PC-3 (cell line): ENCODE measurements at regions not wholly inside any gene's neighbourhood (a gene's known extent, or its start where the extent isn't known, plus 50 kb on each side); places are given as distances from the start of the nearest gene placed in this dataset.

Source experiments
- ATAC-seq: fragments of 200-7000 bp; cut with Tn5 transposase; 2 replicates; pipeline ENCODE4 v1.9.1; 2020; ENCODE audit warnings: mild to moderate bottlenecking, moderate library complexity
- BruUV-seq: library from RNA; stranded (reverse); fragments of 400-500 nt; replicated peaks from 2 replicates; lab custom pipeline; 2021; lab: Mats Ljungman, UMichigan
- CTCF ChIA-PET: fragments of 300-600 bp; sonication (Branson Sonifier 250); formaldehyde crosslinking; loops from one replicate; lab custom pipeline; 2022; ENCODE audit warnings: antibody characterized with exemption; lab: Charles Lee
- POLR2A ChIA-PET: fragments of 300-600 bp; sonication (Branson Sonifier 250); formaldehyde crosslinking; loops from one replicate; lab custom pipeline; 2022; ENCODE audit warnings: antibody characterized with exemption; ENCODE audit not compliant: unreplicated experiment; lab: Charles Lee
- DNase-seq: peaks from one replicate; pipeline ENCODE4 v3.0.0-alpha.2; 2015
- H2AFZ ChIP-seq: fragments of 300-600 bp; sonication (generic); 2 replicates; pipeline ENCODE4 v1.6.0; 2016; ENCODE audit warnings: antibody characterized with exemption, low read length
- H3F3A ChIP-seq: fragments of 300-600 bp; sonication (generic); one replicate; pipeline ENCODE4 v1.6.0; 2017; ENCODE audit warnings: antibody characterized with exemption, low read length, control low read depth, mild to moderate bottlenecking; ENCODE audit not compliant: unreplicated experiment
- H3K27ac ChIP-seq: fragments of 300-600 bp; sonication (generic); 2 replicates; pipeline ENCODE4 v1.5.1; 2016; ENCODE audit warnings: mild to moderate bottlenecking, low read length
- H3K27me3 ChIP-seq: fragments of 300-600 bp; sonication (generic); 2 replicates; pipeline ENCODE4 v1.6.1; 2016; ENCODE audit warnings: low read length, mixed read lengths
- H3K36me3 ChIP-seq: fragments of 300-600 bp; sonication (generic); 2 replicates; pipeline ENCODE4 v1.6.1; 2016; ENCODE audit warnings: low read depth, mixed run types, low read length, mixed read lengths
- H3K4me1 ChIP-seq: fragments of 300-600 bp; sonication (generic); 2 replicates; pipeline ENCODE4 v1.5.1; 2016; ENCODE audit warnings: low read length; ENCODE audit not compliant: insufficient read depth
- H3K4me2 ChIP-seq: fragments of 300-600 bp; sonication (generic); 2 replicates; pipeline ENCODE4 v1.6.0; 2016; ENCODE audit warnings: low read length
- H3K4me3 ChIP-seq: fragments of 300-600 bp; sonication (generic); 2 replicates; pipeline ENCODE4 v1.5.1; 2016; ENCODE audit warnings: mild to moderate bottlenecking, low read length, mixed read lengths
- H3K79me2 ChIP-seq: fragments of 300-600 bp; sonication (generic); 2 replicates; pipeline ENCODE4 v1.6.1; 2017; ENCODE audit warnings: low read length, mixed read lengths
- H3K9ac ChIP-seq: fragments of 300-600 bp; sonication (generic); 2 replicates; pipeline ENCODE4 v1.6.0; 2016; ENCODE audit warnings: mild to moderate bottlenecking, low read length
- H3K9me2 ChIP-seq: fragments of 300-600 bp; sonication (generic); replicated peaks from 2 replicates; pipeline ENCODE4 v1.6.1; 2016; ENCODE audit warnings: mixed run types, low read length, mixed read lengths
- H3K9me3 ChIP-seq: fragments of 300-600 bp; sonication (generic); 2 replicates; pipeline ENCODE4 v1.6.1; 2016; ENCODE audit warnings: low read length, mixed read lengths
- H4K20me1 ChIP-seq: fragments of 300-600 bp; sonication (generic); 2 replicates; pipeline ENCODE4 v1.6.1; 2016; ENCODE audit warnings: low read length, mixed read lengths
- CTCF ChIP-seq: fragments of 300-600 bp; sonication (generic); conservative IDR thresholded peaks from 2 replicates; pipeline ENCODE4 v1.5.1; 2017; ENCODE audit warnings: antibody characterized with exemption, low read depth, mild to moderate bottlenecking, low read length
- EZH2 ChIP-seq: fragments of 300-600 bp; sonication (generic); IDR thresholded peaks from one replicate; pipeline ENCODE4 v1.6.1; 2017; ENCODE audit warnings: antibody characterized with exemption, mild to moderate bottlenecking, low read length; ENCODE audit not compliant: unreplicated experiment
- EZH2phosphoT487 ChIP-seq: fragments of 300-600 bp; sonication (generic); IDR thresholded peaks from 2 replicates; pipeline ENCODE4 v1.6.1; 2018; ENCODE audit warnings: mild to moderate bottlenecking, antibody characterized with exemption, low read length, borderline replicate concordance
- intact Hi-C: fragments of 100-400 bp; cut with micrococcal nuclease; formaldehyde crosslinking; loops from 2 replicates; pipeline ENCODE4 v1.9.0; 2023

DNA sequence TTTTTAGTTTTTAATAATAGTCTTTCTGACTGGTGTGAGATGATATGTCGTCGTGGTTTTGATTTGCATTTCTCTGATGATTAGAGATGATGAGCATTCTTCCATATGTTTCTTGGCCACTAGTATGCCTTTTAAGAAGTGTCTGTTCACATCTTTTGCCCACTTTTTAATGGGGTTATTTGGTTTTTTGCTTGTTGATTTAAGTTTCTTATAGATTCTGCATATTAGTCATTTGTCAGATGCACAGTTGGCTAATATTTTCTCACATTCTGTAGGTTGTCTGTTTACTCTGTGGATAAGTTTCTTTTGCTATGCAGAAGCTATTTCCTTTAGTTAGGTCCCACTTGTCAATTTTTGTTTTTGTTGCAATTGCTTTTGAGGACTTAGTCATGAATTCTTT is 185.4 kb downstream of the SUCNR1 start:
- intact Hi-C loops, result no loop called here
- H3F3A ChIP-seq, result no peaks in the 10 kb centered on the region
- H3K9me3 ChIP-seq, result no peaks in the 10 kb centered on the region
- CTCF ChIA-PET, result no interaction called here
- no peaks in the 10 kb centered on the region for H3K27me3 ChIP-seq
- H3K9me2 ChIP-seq, result no peaks in the 10 kb centered on the region
- no peak overlapping the region for H3K27ac ChIP-seq
- ATAC-seq (no peak), DNase-seq (no peak)
- TF ChIP-seq EZH2 (no peak), CTCF (no peak), EZH2phosphoT487 (no peak)
- no peak overlapping the region for H3K4me2 ChIP-seq
- no peak overlapping the region for H3K4me3 ChIP-seq
- BruUV-seq, result no TSS peak
- H4K20me1 ChIP-seq, result no peaks in the 10 kb centered on the region
- H3K9ac ChIP-seq, result no peak overlapping the region
- no peak overlapping the region for H2AFZ ChIP-seq
- no peaks in the 10 kb centered on the region for H3K79me2 ChIP-seq
- POLR2A ChIA-PET, result no interaction called here
- H3K4me1 ChIP-seq, result no peaks in the 10 kb centered on the region
- no peaks in the 10 kb centered on the region for H3K36me3 ChIP-seq

GRCh38 chr3:152060701-152061100 is 187.3 kb downstream of the SUCNR1 start:
- no peaks in the 10 kb centered on the region for H3K9me3 ChIP-seq
- DNase-seq (no peak), ATAC-seq (no peak)
- H3K36me3 ChIP-seq, result no peaks in the 10 kb centered on the region
- no peak overlapping the region for H3K4me3 ChIP-seq
- intact Hi-C loops, result no loop called here
- BruUV-seq, result no TSS peak
- no peak for TF ChIP-seq CTCF
- TF ChIP-seq EZH2phosphoT487, result no peak
- no peak for TF ChIP-seq EZH2
- H3K4me2 ChIP-seq, result no peak overlapping the region
- H3K27ac ChIP-seq, result no peak overlapping the region
- H2AFZ ChIP-seq, result no peak overlapping the region
- no peaks in the 10 kb centered on the region for H4K20me1 ChIP-seq
- no peaks in the 10 kb centered on the region for H3K4me1 ChIP-seq
- CTCF ChIA-PET, result no interaction called here
- H3K27me3 ChIP-seq, result no peaks in the 10 kb centered on the region
- H3K79me2 ChIP-seq, result no peaks in the 10 kb centered on the region
- no peak overlapping the region for H3K9ac ChIP-seq
- no peaks in the 10 kb centered on the region for H3F3A ChIP-seq
- H3K9me2 ChIP-seq, result no peaks in the 10 kb centered on the region
- POLR2A ChIA-PET, result no interaction called here

- H2AFZ ChIP-seq, result no peak overlapping the region
- no peaks in the 10 kb centered on the region for H3F3A ChIP-seq
- BruUV-seq, result no TSS peak
- ChIA-PET POLR2A (no interaction called here), CTCF (no interaction called here)
- H3K27me3 ChIP-seq, result no peaks in the 10 kb centered on the region
- H4K20me1 ChIP-seq, result no peaks in the 10 kb centered on the region
- no peak overlapping the region for H3K27ac ChIP-seq
- no peaks in the 10 kb centered on the region for H3K9me2 ChIP-seq
- intact Hi-C loops, result no loop called here
- peak; percentile 51; the same call in 1 of the 2 replicates for ATAC-seq
- no peaks in the 10 kb centered on the region for H3K4me1 ChIP-seq
- H3K4me2 ChIP-seq, result no peak overlapping the region
- H3K9me3 ChIP-seq, result no peaks in the 10 kb centered on the region
- TF ChIP-seq EZH2 (no peak), CTCF (no peak), EZH2phosphoT487 (no peak)
- H3K79me2 ChIP-seq, result no peaks in the 10 kb centered on the region
- DNase-seq, result peak; percentile 16
- H3K4me3 ChIP-seq, result no peak overlapping the region
- H3K9ac ChIP-seq, result no peak overlapping the region
- no peaks in the 10 kb centered on the region for H3K36me3 ChIP-seq
Observed at GRCh38 chr3:152061296-152061695, 187.9 kb downstream of the SUCNR1 start.
